ENCODE measurements at regions not wholly inside any gene's neighbourhood (a gene's known extent, or its start where the extent isn't known, plus 50 kb on each side); places are given as distances from the start of the nearest gene placed in this dataset.

DNA sequence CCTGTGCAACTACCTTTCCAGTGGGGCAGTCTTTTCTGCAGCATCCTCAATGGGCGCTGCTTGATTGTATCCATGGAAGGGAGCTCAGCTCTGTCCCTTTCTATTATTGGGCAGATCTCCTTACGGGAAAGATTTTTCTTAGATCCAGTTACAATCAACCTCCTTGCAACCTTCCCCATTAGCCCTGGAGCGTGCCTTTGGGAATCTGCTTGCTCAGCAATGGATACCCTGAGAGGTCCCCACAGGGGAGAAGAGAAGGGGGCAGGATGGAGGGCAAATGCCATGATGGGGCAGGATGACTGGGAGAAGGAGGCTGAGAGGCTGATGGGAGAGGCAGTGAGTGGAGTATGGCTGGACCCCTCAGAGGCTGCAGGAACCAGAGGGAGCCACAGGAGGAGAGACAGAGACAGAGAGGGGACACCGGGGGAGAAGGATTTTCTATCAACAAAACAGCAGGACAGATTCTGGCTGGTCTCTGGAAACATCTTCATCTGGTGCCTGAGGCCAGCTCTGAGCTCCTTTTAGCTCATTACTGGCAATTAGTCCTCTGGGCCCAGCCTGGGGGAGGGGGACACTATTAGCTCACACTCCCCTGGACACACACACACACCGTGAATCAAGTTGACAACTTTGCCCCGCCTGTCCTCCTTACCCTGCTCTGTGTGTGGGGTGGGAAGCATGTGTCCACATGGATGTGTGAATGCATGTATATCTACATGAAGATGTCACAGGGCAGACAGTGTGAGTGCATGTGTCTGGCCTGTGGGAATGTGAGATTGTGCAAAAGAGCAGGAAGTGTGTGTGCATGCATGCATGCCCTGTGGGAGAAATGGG lies 80.8 kb upstream of the PAX2 start:
- TF ChIP-seq, protein P1, sequence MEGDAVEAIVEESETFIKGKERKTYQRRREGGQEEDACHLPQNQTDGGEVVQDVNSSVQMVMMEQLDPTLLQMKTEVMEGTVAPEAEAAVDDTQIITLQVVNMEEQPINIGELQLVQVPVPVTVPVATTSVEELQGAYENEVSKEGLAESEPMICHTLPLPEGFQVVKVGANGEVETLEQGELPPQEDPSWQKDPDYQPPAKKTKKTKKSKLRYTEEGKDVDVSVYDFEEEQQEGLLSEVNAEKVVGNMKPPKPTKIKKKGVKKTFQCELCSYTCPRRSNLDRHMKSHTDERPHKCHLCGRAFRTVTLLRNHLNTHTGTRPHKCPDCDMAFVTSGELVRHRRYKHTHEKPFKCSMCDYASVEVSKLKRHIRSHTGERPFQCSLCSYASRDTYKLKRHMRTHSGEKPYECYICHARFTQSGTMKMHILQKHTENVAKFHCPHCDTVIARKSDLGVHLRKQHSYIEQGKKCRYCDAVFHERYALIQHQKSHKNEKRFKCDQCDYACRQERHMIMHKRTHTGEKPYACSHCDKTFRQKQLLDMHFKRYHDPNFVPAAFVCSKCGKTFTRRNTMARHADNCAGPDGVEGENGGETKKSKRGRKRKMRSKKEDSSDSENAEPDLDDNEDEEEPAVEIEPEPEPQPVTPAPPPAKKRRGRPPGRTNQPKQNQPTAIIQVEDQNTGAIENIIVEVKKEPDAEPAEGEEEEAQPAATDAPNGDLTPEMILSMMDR (optimal IDR thresholded peaks at IDR 0.05 in 1 of 3, IDR thresholded peaks at IDR 0.05 in 1 of 3, conservative IDR thresholded peaks at IDR 0.05 in 1 of 3; ENCODE audit: extremely low read depth in 1 of 3, insufficient read depth in 2 of 3, low read length in 3 of 3) = no peak
- no peak for TF ChIP-seq EZH2 (IDR thresholded peaks at IDR 0.05; ENCODE audit: low read length)
